ENCODE measurements at regions not wholly inside any gene's neighbourhood (a gene's known extent, or its start where the extent isn't known, plus 50 kb on each side); places are given as distances from the start of the nearest gene placed in this dataset.
"Not testable (repeated sequence)": the region's sequence is repeated elsewhere in the genome, so short reads cannot be mapped to it uniquely, and the experiment has no call there.

DNA sequence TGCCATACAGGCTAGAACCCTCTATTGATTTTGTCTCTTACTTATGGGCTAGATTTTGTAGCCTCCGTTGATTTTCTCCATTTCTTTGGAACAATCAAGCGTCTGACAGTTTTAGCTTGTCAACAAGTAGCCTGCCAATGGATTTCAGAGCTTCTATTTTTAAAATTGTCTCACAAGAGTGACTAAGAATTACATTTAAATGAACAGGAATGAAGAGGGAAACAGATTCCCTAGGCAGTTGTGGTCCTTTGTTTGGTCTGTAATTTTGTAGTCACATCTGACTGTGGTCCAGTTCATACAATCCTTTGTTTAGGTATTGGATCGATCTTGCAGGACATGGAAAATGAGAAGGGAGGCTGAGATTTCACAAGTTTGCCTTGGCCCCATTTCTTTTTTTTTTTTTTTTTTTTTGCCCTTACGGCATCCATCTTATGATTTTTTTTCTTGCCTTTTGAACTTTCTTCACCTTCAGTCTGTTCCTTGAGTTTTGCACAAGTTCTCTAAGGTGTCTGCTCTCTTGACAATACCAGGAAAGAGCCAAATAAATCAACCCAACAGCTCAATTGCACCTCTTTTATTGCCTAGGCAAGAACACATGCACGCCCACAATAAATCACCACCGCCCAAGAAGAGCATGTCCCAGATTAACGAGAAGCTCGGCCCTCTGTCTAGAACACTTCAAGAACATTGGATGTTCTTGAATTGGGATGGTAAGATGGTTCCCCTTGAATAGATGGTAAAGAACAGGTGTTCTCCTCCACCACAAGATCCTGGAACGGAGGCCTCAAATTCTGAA, 86.5 kb upstream of the EGFL6 start:
- Histone ChIP-seq H3K4me3 (replicated peaks in 1 of 4; ENCODE audit: control extremely low read depth in 1 of 4, insufficient read depth in 1 of 4, low read depth in 3 of 4, low read length in 4 of 4) (no peak overlapping the region), H3K36me3 (ENCODE audit: control insufficient read depth, insufficient read depth, low read length) (no peaks in the 10 kb centered on the region), H3K4me2 (ENCODE audit: extremely low read depth, insufficient read depth, low read length) (no peak overlapping the region), H3K4me1 (ENCODE audit: control insufficient read depth, extremely low read depth, insufficient read depth, low read length) (peaks cover 9% of the 10 kb centered on the region), H3K9me3 (ENCODE audit: control insufficient read depth, insufficient read depth, low read depth, low read length) (no peaks in the 10 kb centered on the region), H4K20me1 (ENCODE audit: control insufficient read depth, extremely low read depth, insufficient read depth, low read length) (no peaks in the 10 kb centered on the region), H3K9ac (ENCODE audit: insufficient read depth, low read length) (no peak overlapping the region), H3K27me3 (ENCODE audit: control insufficient read depth, insufficient read depth, low read length) (no peaks in the 10 kb centered on the region), H3K27ac (ENCODE audit: insufficient read depth, low read length) (no peak overlapping the region), H3K79me2 (ENCODE audit: control insufficient read depth, insufficient read depth, low read length) (no peaks in the 10 kb centered on the region), H2AFZ (ENCODE audit: low read length) (no peak overlapping the region)
- DNase-seq (ENCODE audit: low read depth in 2 of 2): no peak
- TF ChIP-seq, protein P1, sequence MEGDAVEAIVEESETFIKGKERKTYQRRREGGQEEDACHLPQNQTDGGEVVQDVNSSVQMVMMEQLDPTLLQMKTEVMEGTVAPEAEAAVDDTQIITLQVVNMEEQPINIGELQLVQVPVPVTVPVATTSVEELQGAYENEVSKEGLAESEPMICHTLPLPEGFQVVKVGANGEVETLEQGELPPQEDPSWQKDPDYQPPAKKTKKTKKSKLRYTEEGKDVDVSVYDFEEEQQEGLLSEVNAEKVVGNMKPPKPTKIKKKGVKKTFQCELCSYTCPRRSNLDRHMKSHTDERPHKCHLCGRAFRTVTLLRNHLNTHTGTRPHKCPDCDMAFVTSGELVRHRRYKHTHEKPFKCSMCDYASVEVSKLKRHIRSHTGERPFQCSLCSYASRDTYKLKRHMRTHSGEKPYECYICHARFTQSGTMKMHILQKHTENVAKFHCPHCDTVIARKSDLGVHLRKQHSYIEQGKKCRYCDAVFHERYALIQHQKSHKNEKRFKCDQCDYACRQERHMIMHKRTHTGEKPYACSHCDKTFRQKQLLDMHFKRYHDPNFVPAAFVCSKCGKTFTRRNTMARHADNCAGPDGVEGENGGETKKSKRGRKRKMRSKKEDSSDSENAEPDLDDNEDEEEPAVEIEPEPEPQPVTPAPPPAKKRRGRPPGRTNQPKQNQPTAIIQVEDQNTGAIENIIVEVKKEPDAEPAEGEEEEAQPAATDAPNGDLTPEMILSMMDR (conservative IDR thresholded peaks at IDR 0.05 in 1 of 2, IDR thresholded peaks at IDR 0.05 in 1 of 2; ENCODE audit: low read depth in 1 of 2, low read length in 2 of 2): no peak
- TF ChIP-seq EZH2 (IDR thresholded peaks at IDR 0.05; ENCODE audit: low read length, missing control alignments): no peak

DNA sequence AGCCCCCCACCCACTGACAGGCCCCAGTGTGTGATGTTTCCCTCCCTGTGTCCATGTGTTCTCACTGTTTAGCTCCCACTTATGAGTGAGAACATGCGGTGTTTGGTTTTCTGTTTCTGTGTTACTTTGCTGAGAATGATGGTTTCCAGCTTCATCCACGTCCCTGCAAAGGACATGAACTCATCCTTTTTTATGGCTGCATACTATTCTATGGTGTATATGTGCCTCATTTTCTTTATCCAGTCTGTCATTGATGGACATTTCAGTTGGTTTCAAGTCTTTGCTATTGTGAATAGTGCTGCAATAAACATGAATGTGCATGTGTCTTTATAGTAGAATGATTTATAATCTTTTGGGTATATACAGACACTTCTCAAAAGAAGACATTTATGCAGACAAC, 88.6 kb upstream of the EGFL6 start:
- H3K4me3 ChIP-seq (replicated peaks in 1 of 4; ENCODE audit: control extremely low read depth in 1 of 4, insufficient read depth in 1 of 4, low read depth in 3 of 4, low read length in 4 of 4); H3K27ac ChIP-seq (ENCODE audit: insufficient read depth, low read length); H3K9me3 ChIP-seq (ENCODE audit: control insufficient read depth, insufficient read depth, low read depth, low read length); H3K9ac ChIP-seq (ENCODE audit: insufficient read depth, low read length); H3K27me3 ChIP-seq (ENCODE audit: control insufficient read depth, insufficient read depth, low read length); H3K4me1 ChIP-seq (ENCODE audit: control insufficient read depth, extremely low read depth, insufficient read depth, low read length); DNase-seq (ENCODE audit: low read depth in 2 of 2); H3K79me2 ChIP-seq (ENCODE audit: control insufficient read depth, insufficient read depth, low read length); H3K36me3 ChIP-seq (ENCODE audit: control insufficient read depth, insufficient read depth, low read length); H3K4me2 ChIP-seq (ENCODE audit: extremely low read depth, insufficient read depth, low read length); H4K20me1 ChIP-seq (ENCODE audit: control insufficient read depth, extremely low read depth, insufficient read depth, low read length); H2AFZ ChIP-seq (ENCODE audit: low read length): not testable (repeated sequence)

DNA sequence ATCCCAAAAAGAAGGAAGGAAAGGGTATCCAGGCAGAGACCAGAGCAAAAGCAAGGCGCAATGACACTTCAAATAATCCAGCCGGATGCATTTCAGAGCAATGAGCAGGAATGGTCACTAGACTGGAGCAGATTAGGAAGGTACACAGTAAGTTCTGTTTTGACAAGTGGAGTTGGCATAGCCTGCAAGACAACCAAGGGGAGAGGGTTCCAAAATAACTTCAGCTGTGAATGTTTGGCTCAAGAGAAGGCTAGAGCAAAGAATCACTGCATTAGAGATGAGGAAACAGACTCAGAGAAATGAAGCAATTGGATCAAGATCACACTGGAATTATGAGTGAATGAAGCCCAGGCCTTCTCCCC, 90.0 kb upstream of the EGFL6 start:
- H4K20me1 ChIP-seq (ENCODE audit: control insufficient read depth, extremely low read depth, insufficient read depth, low read length): no peaks in the 10 kb centered on the region
- TF ChIP-seq EZH2 (IDR thresholded peaks at IDR 0.05; ENCODE audit: low read length, missing control alignments): no peak
- TF ChIP-seq, protein P1 (conservative IDR thresholded peaks at IDR 0.05 in 1 of 2, IDR thresholded peaks at IDR 0.05 in 1 of 2; ENCODE audit: low read depth in 1 of 2, low read length in 2 of 2): no peak
- no peak overlapping the region for H3K4me3 ChIP-seq (replicated peaks in 1 of 4; ENCODE audit: control extremely low read depth in 1 of 4, insufficient read depth in 1 of 4, low read depth in 3 of 4, low read length in 4 of 4)
- H3K9me3 ChIP-seq (ENCODE audit: control insufficient read depth, insufficient read depth, low read depth, low read length): no peaks in the 10 kb centered on the region
- H3K4me1 ChIP-seq (ENCODE audit: control insufficient read depth, extremely low read depth, insufficient read depth, low read length): no peaks in the 10 kb centered on the region
- H3K9ac ChIP-seq (ENCODE audit: insufficient read depth, low read length): no peak overlapping the region
- H3K27ac ChIP-seq (ENCODE audit: insufficient read depth, low read length): no peak overlapping the region
- H2AFZ ChIP-seq (ENCODE audit: low read length): no peak overlapping the region
- no peaks in the 10 kb centered on the region for H3K36me3 ChIP-seq (ENCODE audit: control insufficient read depth, insufficient read depth, low read length)
- no peak overlapping the region for H3K4me2 ChIP-seq (ENCODE audit: extremely low read depth, insufficient read depth, low read length)
- no peaks in the 10 kb centered on the region for H3K79me2 ChIP-seq (ENCODE audit: control insufficient read depth, insufficient read depth, low read length)
- no peak for DNase-seq (ENCODE audit: low read depth in 2 of 2)
- H3K27me3 ChIP-seq (ENCODE audit: control insufficient read depth, insufficient read depth, low read length): no peaks in the 10 kb centered on the region
